Right hindlimb (tissue), 1 donor: ENCODE measurements at regions not wholly inside any gene's neighbourhood (a gene's known extent, or its start where the extent isn't known, plus 50 kb on each side); places are given as distances from the start of the nearest gene placed in this dataset.

Experiments
- DNase-seq: peaks from one replicate; pipeline ENCODE4 v3.0.0-alpha.2; 2018

- DNase-seq = no peak
Measured at GRCh38 chr3:64939309-64939708, 251.5 kb upstream of the ADAMTS9 start.

DNA sequence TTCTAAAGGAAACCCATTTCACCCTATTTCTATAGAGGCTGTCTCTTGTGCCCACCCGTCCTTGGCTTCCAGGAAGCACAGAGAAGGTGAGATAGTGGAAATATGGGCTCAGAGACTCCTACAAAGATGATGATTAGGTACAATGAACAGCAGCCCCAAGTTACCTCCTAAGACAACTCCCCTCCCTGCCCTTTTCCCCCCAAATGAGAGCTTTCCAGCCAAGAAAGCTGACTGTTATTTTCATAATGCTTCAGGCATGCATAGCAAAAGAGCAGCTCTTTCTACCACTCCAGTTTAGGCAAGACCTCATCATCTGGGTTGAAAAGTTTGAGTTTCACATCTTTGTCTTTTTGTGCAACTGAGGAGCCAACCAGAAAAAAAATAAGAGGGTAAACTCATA is 248.8 kb upstream of the ADAMTS9 start:
- DNase-seq = peak; percentile 31

DNA sequence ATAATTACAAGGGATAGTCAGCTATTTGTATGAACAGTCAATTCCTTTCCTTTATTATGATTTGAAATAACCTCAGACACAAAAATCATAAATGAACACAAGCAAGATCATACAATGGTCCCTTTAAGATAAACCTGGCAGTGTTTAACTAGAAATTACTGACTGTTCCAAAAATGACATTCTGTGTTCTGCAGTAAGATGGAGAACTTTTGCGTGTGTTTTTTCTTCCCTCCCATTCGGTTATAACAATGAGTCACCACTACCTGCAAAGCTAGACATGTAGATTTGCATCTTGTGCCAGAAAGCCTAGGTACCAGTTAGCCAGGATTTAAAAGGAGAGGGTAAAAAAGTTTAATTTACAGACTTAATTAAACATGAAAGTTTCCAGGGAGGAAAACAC is 248.2 kb upstream of the ADAMTS9 start:
- DNase-seq = no peak

DNA sequence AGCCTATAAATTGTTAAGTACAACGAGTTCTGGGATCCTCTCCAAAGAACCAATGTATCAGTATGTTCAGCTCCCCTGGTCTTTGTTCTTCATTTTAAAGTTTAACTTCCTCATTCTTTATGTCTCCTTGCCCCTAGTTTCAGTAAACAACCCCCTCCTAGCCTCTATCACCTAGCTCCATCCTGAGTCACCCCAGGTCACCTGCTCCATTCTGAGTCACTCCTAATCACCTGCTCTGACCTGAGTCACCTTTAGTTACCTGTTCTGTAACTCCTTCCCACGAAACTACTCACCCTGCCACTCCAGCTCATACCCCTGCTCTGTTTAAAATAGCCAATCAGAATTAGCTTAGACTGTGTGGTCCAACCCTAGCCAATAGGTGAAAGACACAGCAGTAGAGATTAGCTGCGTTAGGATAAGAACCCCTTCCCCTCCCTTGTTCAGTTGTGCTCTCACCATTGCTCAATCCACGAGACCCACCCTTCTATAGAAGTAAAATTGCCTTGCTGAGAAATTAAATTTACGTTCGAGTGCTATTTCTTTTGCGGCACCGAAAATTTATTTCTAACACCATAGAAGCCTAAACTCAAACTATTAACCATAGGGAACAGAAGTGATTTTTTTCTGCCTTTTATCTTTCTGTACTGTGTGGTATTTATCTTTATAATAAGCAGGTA is 245.0 kb upstream of the ADAMTS9 start:
- DNase-seq = no peak

GRCh38 chr3:64932016-64932518 is 244.3 kb upstream of the ADAMTS9 start:
- DNase-seq = no peak

DNA sequence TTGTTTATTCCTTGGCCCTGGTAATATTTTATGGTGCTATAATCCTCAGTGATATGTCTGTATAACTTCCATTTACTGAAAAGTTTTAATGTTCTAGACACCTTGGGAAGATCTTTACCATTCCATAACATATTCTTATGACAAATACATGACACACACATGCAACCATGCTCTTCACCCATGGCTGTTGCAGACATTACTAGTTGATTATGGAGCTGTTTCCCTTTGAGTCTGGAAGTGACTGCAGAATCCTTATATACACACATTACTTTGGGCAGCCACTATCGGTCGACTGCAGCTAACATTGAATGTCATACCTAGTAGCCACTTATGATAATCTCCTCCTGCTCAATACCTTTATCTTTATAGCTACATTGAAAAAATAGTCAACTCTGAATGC is 243.1 kb upstream of the ADAMTS9 start:
- DNase-seq = no peak

DNA sequence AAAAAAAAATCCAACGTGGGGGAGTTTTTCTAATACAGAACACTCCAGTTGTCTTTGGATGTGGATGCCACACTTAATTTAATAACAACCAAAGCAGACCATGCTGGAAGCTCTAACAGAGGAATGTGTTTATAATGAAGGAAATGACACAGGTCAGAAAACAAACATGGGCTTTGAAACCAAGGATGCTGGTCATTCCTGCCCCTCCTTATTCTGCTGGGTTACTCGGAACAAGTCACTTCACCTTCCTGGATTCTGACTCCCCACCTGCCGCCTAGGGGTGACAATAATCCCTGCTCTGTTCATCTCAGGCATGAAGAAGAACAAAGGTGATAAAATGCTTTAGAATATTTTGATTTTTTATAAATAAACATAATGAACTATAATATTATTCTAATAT is 240.9 kb upstream of the ADAMTS9 start:
- no peak for DNase-seq

DNA sequence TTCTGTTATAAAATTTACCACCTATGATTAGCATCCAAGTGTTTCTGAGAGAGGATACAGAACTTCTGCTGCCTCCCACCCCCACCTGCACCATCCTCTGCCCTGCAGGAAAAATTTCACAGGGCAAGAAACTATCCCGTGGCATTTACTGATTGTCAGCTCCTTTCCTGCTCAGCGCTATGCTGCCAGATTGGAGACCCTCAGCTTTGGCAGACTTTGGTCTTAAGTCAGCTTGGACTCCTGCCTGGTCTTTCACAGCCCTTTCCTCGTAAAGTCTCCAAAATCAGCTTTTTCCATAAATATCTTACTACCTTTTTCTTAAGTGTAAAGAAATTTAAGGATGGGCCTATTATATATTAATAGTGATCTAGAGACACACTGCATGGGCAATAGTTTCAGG is 239.9 kb upstream of the ADAMTS9 start:
- no peak for DNase-seq

DNA sequence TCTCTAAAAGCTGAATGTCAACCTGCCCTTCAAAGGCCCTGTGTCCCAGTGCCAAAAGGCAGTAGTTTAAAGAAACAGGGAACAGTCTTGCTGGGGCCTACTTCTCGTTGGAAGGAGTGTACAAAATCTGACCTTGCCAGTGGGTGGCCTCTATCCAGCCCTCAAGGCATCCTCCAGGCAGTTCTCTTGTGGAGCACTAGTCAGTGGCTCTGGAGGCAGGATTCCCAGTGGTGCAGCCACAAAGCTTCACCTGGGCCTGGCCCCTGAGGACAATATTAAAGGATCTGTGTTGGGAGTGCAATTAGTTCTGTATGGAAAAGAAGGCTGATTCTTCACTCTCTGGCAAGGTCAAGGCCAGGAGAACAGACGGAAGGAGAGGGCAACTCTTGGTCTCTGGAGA is 237.8 kb upstream of the ADAMTS9 start:
- no peak for DNase-seq

DNA sequence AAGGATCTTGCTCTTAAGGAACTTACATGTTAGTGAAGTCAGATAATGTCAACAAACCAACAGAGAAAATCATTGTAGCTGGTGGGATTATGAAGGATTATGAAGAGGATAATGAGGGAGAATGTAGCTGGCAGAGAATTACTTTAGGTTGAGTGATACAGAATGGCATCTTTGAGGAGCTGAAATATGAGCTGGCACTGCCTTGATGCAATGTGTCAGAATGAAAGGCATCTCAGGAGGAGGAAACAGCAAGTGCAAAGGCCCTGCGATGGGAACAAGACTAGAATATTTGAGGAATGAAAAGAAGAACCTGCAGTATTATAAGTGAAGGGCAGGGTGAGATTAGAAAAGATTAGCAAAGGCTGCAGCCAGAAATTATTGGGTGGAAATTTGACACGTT is 237.2 kb upstream of the ADAMTS9 start:
- no peak for DNase-seq

DNA sequence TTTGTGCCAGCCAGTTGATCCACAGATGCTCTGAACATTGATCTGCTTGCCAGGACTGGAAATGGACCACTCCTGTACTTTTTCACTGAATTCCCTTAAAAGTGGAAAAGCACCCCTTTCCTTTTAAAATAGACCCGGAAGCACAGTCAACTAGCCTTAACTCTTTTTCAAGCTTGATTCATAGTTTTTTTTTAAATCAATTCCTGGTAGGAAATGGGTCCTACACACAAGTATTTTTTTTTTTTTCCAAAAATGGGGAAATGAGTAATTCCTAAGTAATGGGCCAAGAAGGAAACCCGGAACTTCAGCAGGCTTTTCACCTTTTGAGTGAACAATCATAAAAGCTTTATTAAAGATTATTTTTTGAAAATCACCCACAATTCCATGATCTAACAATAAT is 234.4 kb upstream of the ADAMTS9 start:
- no peak for DNase-seq

GRCh38 chr3:64921281-64922065 is 233.7 kb upstream of the ADAMTS9 start:
- no peak for DNase-seq

- no peak for DNase-seq
Measured at GRCh38 chr3:64919934-64920333, 232.1 kb upstream of the ADAMTS9 start.

DNA sequence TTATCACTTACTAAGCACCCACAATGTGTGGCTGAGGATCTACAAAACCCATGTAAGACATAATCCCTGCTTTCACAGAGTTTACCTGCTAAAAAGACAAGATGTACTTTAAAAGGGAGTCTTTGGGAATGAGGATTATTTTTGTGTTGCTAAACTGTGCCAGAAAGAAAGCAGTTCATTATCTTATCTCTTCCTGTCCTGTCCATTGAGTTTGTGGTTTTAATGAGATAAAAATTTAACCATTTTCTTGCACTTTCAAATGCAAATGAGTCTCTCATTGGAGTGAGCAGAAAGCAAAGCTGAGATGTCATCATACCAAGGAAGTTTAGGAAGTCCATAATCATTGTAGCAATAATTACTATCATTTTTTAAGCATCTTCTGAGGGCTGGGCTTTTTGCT is 231.2 kb upstream of the ADAMTS9 start:
- no peak for DNase-seq

GRCh38 chr3:64917914-64918453 is 230.2 kb upstream of the ADAMTS9 start:
- DNase-seq = no peak

DNA sequence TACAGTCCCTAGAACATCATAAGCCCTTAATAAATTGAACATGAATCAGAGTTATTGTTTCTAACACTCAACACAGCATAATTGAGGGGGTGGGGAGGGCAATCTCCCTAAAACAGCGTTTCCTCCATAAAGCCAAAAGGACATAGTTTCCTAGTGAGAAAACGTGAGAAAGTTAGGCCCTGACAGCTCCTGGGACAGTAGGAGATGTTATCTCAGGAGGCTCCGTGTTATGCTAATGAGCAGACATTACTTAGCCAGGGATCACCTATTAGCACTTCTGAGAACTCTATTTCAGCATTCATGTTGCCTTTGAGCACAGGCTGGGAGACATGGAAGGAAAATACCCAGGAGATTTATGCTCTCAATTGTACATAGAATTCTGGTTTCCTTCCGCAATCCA is 229.1 kb upstream of the ADAMTS9 start:
- DNase-seq = no peak

DNA sequence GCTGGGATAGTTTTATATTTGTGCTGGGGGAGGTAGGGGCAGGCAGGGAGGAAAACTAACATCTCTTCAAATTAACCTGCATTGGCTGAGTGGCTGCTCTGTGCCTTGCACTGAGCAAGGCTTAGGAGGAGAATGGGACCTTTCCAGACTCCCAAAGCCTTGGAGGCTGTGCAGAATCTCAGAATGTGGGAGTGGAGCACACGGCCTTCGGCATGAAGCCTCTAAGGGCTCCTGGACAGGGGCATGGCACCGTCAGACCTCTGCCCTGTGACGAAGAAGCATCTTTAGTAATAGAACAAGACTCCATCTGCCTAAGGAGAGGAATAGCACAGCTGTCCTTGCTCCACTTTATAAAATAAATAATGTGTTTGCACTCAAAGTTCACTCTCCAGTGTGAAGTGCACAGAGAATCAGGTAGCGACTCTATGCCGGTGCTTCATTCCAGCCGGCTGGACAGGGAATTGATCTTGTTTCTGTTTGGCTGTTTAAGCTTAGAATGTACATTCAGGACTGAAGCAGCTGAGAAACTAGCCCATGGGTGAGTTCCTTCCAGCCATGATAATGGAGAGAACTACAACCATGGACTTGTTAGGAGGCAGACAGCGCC is 228.5 kb upstream of the ADAMTS9 start:
- DNase-seq = no peak

GRCh38 chr3:64915778-64916177 is 228.0 kb upstream of the ADAMTS9 start:
- no peak for DNase-seq

- DNase-seq = no peak
Measured at GRCh38 chr3:64913515-64913914, 225.7 kb upstream of the ADAMTS9 start.

- no peak for DNase-seq
Measured at GRCh38 chr3:64911138-64911537, 223.3 kb upstream of the ADAMTS9 start.

DNA sequence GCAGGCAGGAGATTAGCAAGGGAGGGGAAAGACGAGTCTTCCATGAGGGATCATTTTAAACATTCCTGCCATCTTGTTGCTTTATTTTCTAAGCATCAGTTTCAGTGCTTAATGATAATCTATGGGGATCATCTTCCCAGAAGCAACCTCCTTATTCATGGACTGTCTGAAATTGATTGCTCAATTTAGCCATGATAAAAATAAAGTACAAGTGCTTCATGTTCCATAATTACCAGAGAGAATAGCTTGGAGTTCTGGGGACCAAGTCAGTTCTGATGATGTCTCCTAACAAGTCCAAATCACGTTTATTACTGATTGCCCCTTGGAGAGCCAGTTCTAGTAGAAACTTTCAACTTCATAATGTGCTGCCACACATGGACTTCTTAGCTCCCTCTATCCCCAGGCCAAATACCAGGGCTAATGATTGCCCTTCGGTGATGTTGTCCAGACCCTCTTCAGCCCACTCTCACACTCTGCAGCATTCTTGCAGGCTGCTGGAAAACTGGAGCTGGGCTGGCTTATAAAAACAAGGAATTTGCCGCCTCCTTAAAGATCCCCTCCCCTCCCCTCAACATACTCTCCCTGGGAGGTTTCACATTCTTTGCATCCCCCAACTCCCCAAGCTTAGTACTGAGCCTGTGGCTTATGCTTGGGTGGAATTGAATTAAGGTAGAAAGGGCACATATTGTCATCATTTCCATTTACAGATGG is 222.1 kb upstream of the ADAMTS9 start:
- no peak for DNase-seq

- no peak for DNase-seq
Measured at GRCh38 chr3:64909011-64909410, 221.2 kb upstream of the ADAMTS9 start.

DNA sequence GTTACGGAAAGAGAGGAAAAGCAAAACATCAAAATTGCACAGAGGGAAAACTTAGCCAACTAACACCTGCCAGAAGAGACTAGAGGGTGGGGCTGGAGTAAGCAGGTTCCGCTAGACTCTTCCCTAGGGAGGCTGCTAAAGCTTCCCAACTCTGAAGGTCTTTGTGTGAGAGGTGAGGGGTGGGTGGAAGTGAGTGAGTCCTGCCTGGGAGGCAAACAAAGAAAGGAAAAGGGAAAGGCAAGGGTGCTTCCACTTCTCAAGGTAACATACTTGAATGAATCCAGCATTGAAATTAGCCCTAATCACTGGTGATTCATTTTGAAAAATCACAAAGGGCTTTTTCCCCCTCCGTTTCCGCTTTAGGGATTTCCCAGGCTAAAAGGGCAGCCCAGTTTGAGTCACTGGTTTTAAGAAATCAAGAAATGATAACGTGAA is 220.5 kb upstream of the ADAMTS9 start:
- no peak for DNase-seq
